Loucy (cell line): ENCODE measurements at regions not wholly inside any gene's neighbourhood (a gene's known extent, or its start where the extent isn't known, plus 50 kb on each side); places are given as distances from the start of the nearest gene placed in this dataset.

Source experiments
- H2AFZ ChIP-seq: fragments of 200-600 bp; sonication (generic); 2 replicates; pipeline ENCODE4 v1.6.0; 2016; ENCODE audit warnings: antibody characterized with exemption, mild to moderate bottlenecking, low read length, moderate library complexity
- H3F3A ChIP-seq: fragments of 200-600 bp; 2 replicates; pipeline ENCODE4 v1.6.0; 2016; ENCODE audit warnings: antibody characterized with exemption, low read depth, mild to moderate bottlenecking
- H3K27me3 ChIP-seq: fragments of 200-600 bp; sonication (generic); 2 replicates; pipeline ENCODE4 v1.6.1; 2014; ENCODE audit warnings: low read length, mild to moderate bottlenecking; ENCODE audit not compliant: insufficient read depth, poor library complexity, severe bottlenecking
- H3K36me3 ChIP-seq: fragments of 200-600 bp; sonication (generic); 2 replicates; pipeline ENCODE4 v1.6.1; 2016; ENCODE audit warnings: low read length; ENCODE audit not compliant: insufficient read depth
- H3K4me1 ChIP-seq: fragments of 200-600 bp; sonication (generic); 2 replicates; pipeline ENCODE4 v1.5.1; 2014; ENCODE audit warnings: low read length, mild to moderate bottlenecking; ENCODE audit not compliant: insufficient read depth, poor library complexity, severe bottlenecking
- H3K4me2 ChIP-seq: fragments of 200-600 bp; sonication (generic); 2 replicates; pipeline ENCODE4 v1.6.0; 2014; ENCODE audit warnings: antibody characterized with exemption, low read length, low read depth, mild to moderate bottlenecking; ENCODE audit not compliant: poor library complexity, severe bottlenecking
- H3K4me3 ChIP-seq: fragments of 200-600 bp; sonication (generic); 2 replicates; pipeline ENCODE4 v1.5.1; 2014; ENCODE audit warnings: low read length, mild to moderate bottlenecking, mixed read lengths; ENCODE audit not compliant: poor library complexity, severe bottlenecking
- H3K79me2 ChIP-seq: fragments of 200-600 bp; sonication (generic); 2 replicates; pipeline ENCODE4 v1.6.1; 2014; ENCODE audit warnings: low read length; ENCODE audit not compliant: insufficient read depth
- H3K9ac ChIP-seq: fragments of 200-600 bp; sonication (generic); 2 replicates; pipeline ENCODE4 v1.6.0; 2014; ENCODE audit warnings: mild to moderate bottlenecking, low read depth, low read length, moderate library complexity; ENCODE audit not compliant: poor library complexity, severe bottlenecking
- H3K9me2 ChIP-seq: fragments of 200-600 bp; sonication (generic); replicated peaks from 2 replicates; pipeline ENCODE4 v1.6.1; 2016; ENCODE audit warnings: low read depth, low read length, mixed read lengths
- H3K9me3 ChIP-seq: fragments of 200-600 bp; sonication (generic); 2 replicates; pipeline ENCODE4 v1.6.1; 2014; ENCODE audit warnings: mild to moderate bottlenecking, antibody characterized with exemption, low read length, low read depth; ENCODE audit not compliant: insufficient read depth
- H4K20me1 ChIP-seq: fragments of 200-600 bp; sonication (generic); 2 replicates; pipeline ENCODE4 v1.6.0; 2014; ENCODE audit warnings: antibody characterized with exemption, low read length, mild to moderate bottlenecking; ENCODE audit not compliant: insufficient read depth, poor library complexity, severe bottlenecking
- EZH2phosphoT487 ChIP-seq: fragments of 200-600 bp; IDR thresholded peaks from 2 replicates; pipeline ENCODE4 v1.6.1; 2018; ENCODE audit warnings: antibody characterized with exemption, mild to moderate bottlenecking, moderate library complexity, borderline replicate concordance
- TF ChIP-seq, protein P1 (sequence below): fragments of 200-600 bp; sonication (generic); conservative IDR thresholded peaks from 2 replicates; pipeline ENCODE4 v1.5.1; 2014; ENCODE audit warnings: mild to moderate bottlenecking, antibody characterized with exemption, low read length

DNA sequence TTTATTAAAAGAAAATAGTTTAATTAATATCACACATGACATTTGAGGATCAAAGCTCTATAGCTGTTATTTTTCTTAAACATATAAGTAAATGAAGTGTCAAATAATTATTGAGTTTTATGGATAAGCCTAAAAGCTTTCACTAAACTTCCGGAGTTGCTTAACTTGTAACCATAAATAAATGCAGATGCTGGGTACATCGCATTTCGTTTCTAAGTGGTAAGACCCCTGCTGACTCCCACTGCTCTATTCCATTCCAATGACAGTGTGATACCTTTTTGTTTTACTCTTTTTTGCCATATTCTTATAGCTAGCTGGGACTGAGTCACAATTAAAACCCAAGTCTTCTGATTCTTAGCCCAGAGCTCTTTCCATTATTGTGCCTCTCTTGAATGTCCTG lies 411.1 kb downstream of the SOX2 start:
- H3K27me3 ChIP-seq: no peaks in the 10 kb centered on the region
- TF ChIP-seq, protein P1, sequence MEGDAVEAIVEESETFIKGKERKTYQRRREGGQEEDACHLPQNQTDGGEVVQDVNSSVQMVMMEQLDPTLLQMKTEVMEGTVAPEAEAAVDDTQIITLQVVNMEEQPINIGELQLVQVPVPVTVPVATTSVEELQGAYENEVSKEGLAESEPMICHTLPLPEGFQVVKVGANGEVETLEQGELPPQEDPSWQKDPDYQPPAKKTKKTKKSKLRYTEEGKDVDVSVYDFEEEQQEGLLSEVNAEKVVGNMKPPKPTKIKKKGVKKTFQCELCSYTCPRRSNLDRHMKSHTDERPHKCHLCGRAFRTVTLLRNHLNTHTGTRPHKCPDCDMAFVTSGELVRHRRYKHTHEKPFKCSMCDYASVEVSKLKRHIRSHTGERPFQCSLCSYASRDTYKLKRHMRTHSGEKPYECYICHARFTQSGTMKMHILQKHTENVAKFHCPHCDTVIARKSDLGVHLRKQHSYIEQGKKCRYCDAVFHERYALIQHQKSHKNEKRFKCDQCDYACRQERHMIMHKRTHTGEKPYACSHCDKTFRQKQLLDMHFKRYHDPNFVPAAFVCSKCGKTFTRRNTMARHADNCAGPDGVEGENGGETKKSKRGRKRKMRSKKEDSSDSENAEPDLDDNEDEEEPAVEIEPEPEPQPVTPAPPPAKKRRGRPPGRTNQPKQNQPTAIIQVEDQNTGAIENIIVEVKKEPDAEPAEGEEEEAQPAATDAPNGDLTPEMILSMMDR: no peak
- no peak for TF ChIP-seq EZH2phosphoT487
- no peaks in the 10 kb centered on the region for H3K79me2 ChIP-seq
- H2AFZ ChIP-seq: no peak overlapping the region
- H3K9ac ChIP-seq: no peak overlapping the region
- no peaks in the 10 kb centered on the region for H3F3A ChIP-seq
- H3K4me1 ChIP-seq: no peaks in the 10 kb centered on the region
- H3K9me2 ChIP-seq: no peaks in the 10 kb centered on the region
- no peaks in the 10 kb centered on the region for H3K9me3 ChIP-seq
- no peak overlapping the region for H3K4me2 ChIP-seq
- H3K4me3 ChIP-seq: no peak overlapping the region
- no peaks in the 10 kb centered on the region for H3K36me3 ChIP-seq
- H4K20me1 ChIP-seq: no peaks in the 10 kb centered on the region

DNA sequence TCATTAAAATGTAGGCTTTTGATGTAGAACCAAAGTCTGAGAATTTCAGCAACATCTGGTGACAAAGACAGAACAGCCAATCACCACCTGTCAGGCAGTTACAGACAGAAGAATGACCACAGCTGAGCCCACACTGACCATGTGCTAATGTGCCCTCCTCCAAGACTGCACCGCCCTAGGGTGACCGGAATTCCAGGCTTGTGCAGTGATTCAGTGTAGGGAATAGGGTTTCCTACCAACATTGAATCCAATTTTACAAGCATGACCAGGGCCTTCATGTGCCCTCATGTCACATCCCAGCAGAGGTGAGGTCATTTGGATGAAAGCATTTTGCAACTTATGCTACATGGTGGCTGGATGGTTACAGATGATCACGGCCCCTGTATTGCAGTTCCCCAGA lies 412.5 kb downstream of the SOX2 start:
- H3K9ac ChIP-seq: no peak overlapping the region
- no peaks in the 10 kb centered on the region for H3K9me3 ChIP-seq
- H4K20me1 ChIP-seq: no peaks in the 10 kb centered on the region
- no peak overlapping the region for H2AFZ ChIP-seq
- TF ChIP-seq, protein P1: no peak
- TF ChIP-seq EZH2phosphoT487: no peak
- no peaks in the 10 kb centered on the region for H3K79me2 ChIP-seq
- H3F3A ChIP-seq: no peaks in the 10 kb centered on the region
- H3K27me3 ChIP-seq: no peaks in the 10 kb centered on the region
- no peak overlapping the region for H3K4me2 ChIP-seq
- no peaks in the 10 kb centered on the region for H3K4me1 ChIP-seq
- no peaks in the 10 kb centered on the region for H3K9me2 ChIP-seq
- no peak overlapping the region for H3K4me3 ChIP-seq
- H3K36me3 ChIP-seq: no peaks in the 10 kb centered on the region

DNA sequence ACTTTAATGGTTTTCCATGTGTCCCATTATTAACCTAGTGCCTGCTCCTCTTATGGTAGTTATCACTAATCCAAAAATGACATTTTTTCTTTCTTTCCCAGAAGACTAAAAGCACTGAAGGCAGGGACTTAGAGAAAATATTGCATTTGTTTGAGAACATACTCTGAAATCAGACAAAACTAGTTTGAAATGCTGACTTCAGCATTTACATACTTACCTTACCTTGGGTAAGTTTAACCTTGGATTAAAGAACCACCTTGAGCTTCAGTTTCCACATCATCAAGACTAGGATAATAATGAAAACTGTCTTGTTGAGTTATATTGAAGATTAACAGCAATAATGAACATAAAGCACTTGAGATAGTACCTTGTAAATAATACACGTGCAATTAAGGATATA lies 413.0 kb downstream of the SOX2 start:
- no peaks in the 10 kb centered on the region for H3F3A ChIP-seq
- H3K36me3 ChIP-seq: no peaks in the 10 kb centered on the region
- H3K9me2 ChIP-seq: no peaks in the 10 kb centered on the region
- no peak overlapping the region for H3K9ac ChIP-seq
- no peak overlapping the region for H3K4me2 ChIP-seq
- no peaks in the 10 kb centered on the region for H3K27me3 ChIP-seq
- TF ChIP-seq EZH2phosphoT487: no peak
- H4K20me1 ChIP-seq: no peaks in the 10 kb centered on the region
- H3K4me3 ChIP-seq: no peak overlapping the region
- no peaks in the 10 kb centered on the region for H3K9me3 ChIP-seq
- H2AFZ ChIP-seq: no peak overlapping the region
- H3K79me2 ChIP-seq: no peaks in the 10 kb centered on the region
- no peaks in the 10 kb centered on the region for H3K4me1 ChIP-seq

DNA sequence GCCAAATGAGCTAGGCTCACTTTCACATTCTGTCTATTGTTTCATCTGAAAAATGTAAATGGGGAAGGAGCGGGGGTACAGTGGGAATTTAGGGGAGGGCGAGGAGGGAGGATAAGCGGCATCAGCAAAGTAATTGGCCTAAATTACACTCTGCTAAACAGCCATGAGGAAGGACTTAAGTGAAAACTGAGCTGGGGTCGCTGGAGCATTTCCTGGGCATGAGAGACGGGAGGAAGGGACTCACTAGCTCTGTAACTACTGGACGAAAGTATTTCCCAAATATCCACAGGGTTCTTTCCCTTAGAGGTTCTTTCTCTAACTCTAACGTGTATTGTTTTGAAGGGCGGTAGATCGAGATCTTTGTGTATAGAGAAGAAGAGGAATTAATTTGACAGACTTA lies 418.0 kb downstream of the SOX2 start:
- Histone ChIP-seq H2AFZ (no peak overlapping the region), H3K79me2 (no peaks in the 10 kb centered on the region), H3K4me1 (no peaks in the 10 kb centered on the region), H3K36me3 (no peaks in the 10 kb centered on the region), H3F3A (no peaks in the 10 kb centered on the region), H3K9ac (no peak overlapping the region), H4K20me1 (no peaks in the 10 kb centered on the region), H3K4me2 (no peak overlapping the region), H3K4me3 (no peak overlapping the region), H3K9me2 (no peaks in the 10 kb centered on the region), H3K27me3 (no peaks in the 10 kb centered on the region), H3K9me3 (no peaks in the 10 kb centered on the region)
- TF ChIP-seq, protein P1: no peak
- TF ChIP-seq EZH2phosphoT487: no peak
